Thyroid gland (tissue), 4 donors: ENCODE measurements at regions not wholly inside any gene's neighbourhood (a gene's known extent, or its start where the extent isn't known, plus 50 kb on each side); places are given as distances from the start of the nearest gene placed in this dataset.
"Not testable (repeated sequence)": the region's sequence is repeated elsewhere in the genome, so short reads cannot be mapped to it uniquely, and the experiment has no call there.

Source experiments
- POLR2A ChIP-seq, 2 donors: fragments of 450-650 bp; IDR thresholded peaks; one replicate each; pipeline ENCODE4 v1.6.1; 2017; ENCODE audit warnings: antibody characterized with exemption in 2 of 2, mild to moderate bottlenecking in 2 of 2, moderate library complexity in 1 of 2
- TF ChIP-seq, protein P1 (sequence below), 6 experiments: fragments of 200-600 bp in 3 of 6; fragments of 450-650 bp in 3 of 6; sonication (generic) in 3 of 6; IDR thresholded peaks; one replicate each; pipeline ENCODE4 v1.5.1; 2016 to 2019; ENCODE audit warnings: antibody characterized with exemption in 6 of 6, mild to moderate bottlenecking in 2 of 6, inconsistent platforms in 1 of 6, moderate library complexity in 1 of 6

- TF ChIP-seq POLR2A (IDR thresholded peaks at IDR 0.05), result not testable (repeated sequence)
- TF ChIP-seq, protein P1, sequence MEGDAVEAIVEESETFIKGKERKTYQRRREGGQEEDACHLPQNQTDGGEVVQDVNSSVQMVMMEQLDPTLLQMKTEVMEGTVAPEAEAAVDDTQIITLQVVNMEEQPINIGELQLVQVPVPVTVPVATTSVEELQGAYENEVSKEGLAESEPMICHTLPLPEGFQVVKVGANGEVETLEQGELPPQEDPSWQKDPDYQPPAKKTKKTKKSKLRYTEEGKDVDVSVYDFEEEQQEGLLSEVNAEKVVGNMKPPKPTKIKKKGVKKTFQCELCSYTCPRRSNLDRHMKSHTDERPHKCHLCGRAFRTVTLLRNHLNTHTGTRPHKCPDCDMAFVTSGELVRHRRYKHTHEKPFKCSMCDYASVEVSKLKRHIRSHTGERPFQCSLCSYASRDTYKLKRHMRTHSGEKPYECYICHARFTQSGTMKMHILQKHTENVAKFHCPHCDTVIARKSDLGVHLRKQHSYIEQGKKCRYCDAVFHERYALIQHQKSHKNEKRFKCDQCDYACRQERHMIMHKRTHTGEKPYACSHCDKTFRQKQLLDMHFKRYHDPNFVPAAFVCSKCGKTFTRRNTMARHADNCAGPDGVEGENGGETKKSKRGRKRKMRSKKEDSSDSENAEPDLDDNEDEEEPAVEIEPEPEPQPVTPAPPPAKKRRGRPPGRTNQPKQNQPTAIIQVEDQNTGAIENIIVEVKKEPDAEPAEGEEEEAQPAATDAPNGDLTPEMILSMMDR (IDR thresholded peaks at IDR 0.05), result not testable (repeated sequence)
These were observed 132.0 kb downstream of the FAM72B start for GRCh38 chr1:121052081-121052660.
